H9 (cell line): ENCODE measurements at regions not wholly inside any gene's neighbourhood (a gene's known extent, or its start where the extent isn't known, plus 50 kb on each side); places are given as distances from the start of the nearest gene placed in this dataset.

ENCODE experiments used
- DNase-seq: peaks from one replicate; pipeline ENCODE4 v3.0.0-alpha.2; 2017
- H2AFZ ChIP-seq: one replicate; pipeline ENCODE4 v1.6.1; 2013; ENCODE audit warnings: mild to moderate bottlenecking, low read length, control low read depth, moderate library complexity
- H2AK5ac ChIP-seq: 2 replicates; pipeline ENCODE4 v1.6.1; 2013; ENCODE audit warnings: low read length, control low read depth, mixed read lengths; ENCODE audit not compliant: insufficient read length
- H2BK120ac ChIP-seq: one replicate; pipeline ENCODE4 v1.6.1; 2013; ENCODE audit warnings: low read depth, mild to moderate bottlenecking, low read length, control low read depth, inconsistent platforms; ENCODE audit not compliant: poor library complexity, severe bottlenecking
- H2BK12ac ChIP-seq: 2 replicates; pipeline ENCODE4 v1.6.1; 2013; ENCODE audit warnings: low read length, control low read depth, mixed read lengths, low read depth; ENCODE audit not compliant: insufficient read length
- H2BK15ac ChIP-seq: 2 replicates; pipeline ENCODE4 v1.6.1; 2013; ENCODE audit warnings: low read depth, low read length, control low read depth
- H2BK20ac ChIP-seq: one replicate; pipeline ENCODE4 v1.6.1; 2013; ENCODE audit warnings: low read depth, mild to moderate bottlenecking, low read length, control low read depth, inconsistent platforms; ENCODE audit not compliant: poor library complexity, severe bottlenecking
- H2BK5ac ChIP-seq: 2 replicates; pipeline ENCODE4 v1.6.1; 2013; ENCODE audit warnings: low read length, control low read depth, mixed read lengths; ENCODE audit not compliant: insufficient read length
- H3K14ac ChIP-seq: 2 replicates; pipeline ENCODE4 v1.6.1; 2013; ENCODE audit warnings: low read length, control low read depth; ENCODE audit not compliant: insufficient read depth
- H3K18ac ChIP-seq: 2 replicates; pipeline ENCODE4 v1.6.1; 2013; ENCODE audit warnings: low read depth, mild to moderate bottlenecking, mixed read lengths, low read length, control low read depth; ENCODE audit not compliant: insufficient read length
- H3K23ac ChIP-seq: 2 replicates; pipeline ENCODE4 v1.6.1; 2013; ENCODE audit warnings: low read length, control low read depth, mixed read lengths, low read depth; ENCODE audit not compliant: insufficient read length
- H3K23me2 ChIP-seq: 2 replicates; pipeline ENCODE4 v1.6.1; 2013; ENCODE audit warnings: low read depth, mild to moderate bottlenecking, mixed read lengths, low read length, control low read depth; ENCODE audit not compliant: insufficient read length, poor library complexity, severe bottlenecking
- H3K27ac ChIP-seq: 2 replicates; pipeline ENCODE4 v1.5.1; 2013; ENCODE audit warnings: low read length, control low read depth, mixed read lengths, low read depth; ENCODE audit not compliant: insufficient read length
- H3K27me3 ChIP-seq: 2 replicates; pipeline ENCODE4 v1.6.1; 2013; ENCODE audit warnings: low read length, control low read depth, inconsistent platforms; ENCODE audit not compliant: insufficient read depth
- H3K4ac ChIP-seq: 2 replicates; pipeline ENCODE4 v1.6.1; 2013; ENCODE audit warnings: low read depth, mild to moderate bottlenecking, control low read depth, inconsistent platforms, low read length, moderate library complexity
- H3K4me1 ChIP-seq: 2 replicates; pipeline ENCODE4 v1.6.1; 2013; ENCODE audit warnings: low read length, control low read depth, inconsistent platforms; ENCODE audit not compliant: insufficient read depth
- H3K4me2 ChIP-seq: 2 replicates; pipeline ENCODE4 v1.6.1; 2013; ENCODE audit warnings: low read length, control low read depth, mixed read lengths; ENCODE audit not compliant: insufficient read length, insufficient read depth
- H3K56ac ChIP-seq: 2 replicates; pipeline ENCODE4 v1.6.1; 2013; ENCODE audit warnings: low read depth, mild to moderate bottlenecking, mixed read lengths, low read length, control low read depth; ENCODE audit not compliant: insufficient read length
- H3K79me1 ChIP-seq: 2 replicates; pipeline ENCODE4 v1.6.1; 2013; ENCODE audit warnings: low read depth, mild to moderate bottlenecking, moderate library complexity, low read length, control low read depth, inconsistent platforms; ENCODE audit not compliant: insufficient read depth, poor library complexity, severe bottlenecking
- H3K79me2 ChIP-seq: 2 replicates; pipeline ENCODE4 v1.6.1; 2013; ENCODE audit warnings: low read length, control low read depth, inconsistent platforms; ENCODE audit not compliant: insufficient read depth
- H3K9ac ChIP-seq: 2 replicates; pipeline ENCODE4 v1.6.1; 2013; ENCODE audit warnings: low read length, control low read depth, mixed read lengths; ENCODE audit not compliant: insufficient read length; ENCODE audit errors: extremely low read depth
- H3K9me3 ChIP-seq: one replicate; pipeline ENCODE4 v1.6.1; 2013; ENCODE audit warnings: low read depth, low read length, inconsistent platforms; ENCODE audit not compliant: control insufficient read depth
- H3T11ph ChIP-seq: one replicate; pipeline ENCODE4 v1.6.1; 2013; ENCODE audit warnings: mild to moderate bottlenecking, low read length, control low read depth, inconsistent platforms
- H4K20me1 ChIP-seq: one replicate; pipeline ENCODE4 v1.6.1; 2013; ENCODE audit not compliant: control insufficient read depth, insufficient read length, insufficient read depth
- H4K5ac ChIP-seq: 2 replicates; pipeline ENCODE4 v1.6.1; 2013; ENCODE audit warnings: low read depth, mild to moderate bottlenecking, mixed read lengths, low read length, control low read depth; ENCODE audit not compliant: insufficient read length
- H4K8ac ChIP-seq: replicated peaks from 2 replicates; pipeline ENCODE4 v1.6.1; 2013; ENCODE audit warnings: low read length, control low read depth, mixed read lengths, low read depth; ENCODE audit not compliant: insufficient read length
- H4K91ac ChIP-seq: 2 replicates; pipeline ENCODE4 v1.6.1; 2013; ENCODE audit warnings: low read depth, mild to moderate bottlenecking, moderate library complexity, mixed read lengths, low read length, control low read depth; ENCODE audit not compliant: insufficient read length
- H3K27ac Mint-ChIP-seq, 3 experiments: 2 replicates in 2 of 3; 3 replicates in 1 of 3; pipeline ENCODE4 v1.8.0; 2020 to 2021; ENCODE audit warnings: mixed read lengths in 3 of 3, mild to moderate bottlenecking in 1 of 3, moderate library complexity in 1 of 3
- H3K27me3 Mint-ChIP-seq: 2 replicates; pipeline ENCODE4 v1.8.0; 2021; ENCODE audit warnings: low read depth, mild to moderate bottlenecking, moderate library complexity, mixed read lengths
- H3K36me3 Mint-ChIP-seq, 3 experiments: 2 replicates in 2 of 3; 3 replicates in 1 of 3; pipeline ENCODE4 v1.8.0; 2020 to 2021; ENCODE audit warnings: low read depth in 3 of 3, mixed read lengths in 3 of 3; ENCODE audit not compliant: insufficient read depth in 1 of 3
- H3K4me1 Mint-ChIP-seq, 2 experiments: 2 replicates each; pipeline ENCODE4 v1.8.0; 2020; ENCODE audit warnings: mixed read lengths in 2 of 2
- H3K4me3 Mint-ChIP-seq, 2 experiments: 2 replicates in 1 of 2; 3 replicates in 1 of 2; pipeline ENCODE4 v1.8.0; 2020 to 2021; ENCODE audit warnings: mild to moderate bottlenecking in 2 of 2, mixed read lengths in 2 of 2, moderate library complexity in 1 of 2
- H3K9me3 Mint-ChIP-seq, 2 experiments: 2 replicates in 1 of 2; 3 replicates in 1 of 2; pipeline ENCODE4 v1.8.0; 2020; ENCODE audit warnings: mild to moderate bottlenecking in 2 of 2, mixed read lengths in 2 of 2, moderate library complexity in 1 of 2
- CTCF ChIP-seq: fragments of 200-600 bp; sonication (generic); conservative IDR thresholded peaks from 3 replicates; pipeline ENCODE4 v1.8.0; 2021; ENCODE audit warnings: antibody characterized with exemption, mild to moderate bottlenecking
- WGBS: extraction: QIAGEN DNeasy Blood & Tissue Kit; methylation state at CpG from one replicate; pipeline ENCODE4 v1.1.7; 2013; ENCODE audit warnings: missing lambda C conversion rate, low lambda C conversion rate, mixed read lengths; ENCODE audit not compliant: insufficient read length; ENCODE audit errors: extremely low coverage; 5-methylcytosine and 5-hydroxymethylcytosine counted together

- Mint-ChIP-seq H3K9me3 (peaks cover 5 to 7% of the 10 kb centered on the region in 2 experiments; a peak in 4 of 5 replicates), H3K36me3 (peaks cover 0 to 2% (median 0%) of the 10 kb centered on the region in 3 experiments; a peak in 2 of 7 replicates), H3K4me3 (no peak overlapping the region), H3K4me1 (peaks cover 13 to 16% of the 10 kb centered on the region in 2 experiments), H3K27ac (no peak overlapping the region), H3K27me3 (no peaks in the 10 kb centered on the region; the same call in 1 of the 2 replicates)
- no peak overlapping the region for H4K91ac ChIP-seq
- no peak overlapping the region for H3K18ac ChIP-seq
- H3K9me3 ChIP-seq, result no peaks in the 10 kb centered on the region
- no peak for DNase-seq
- no peak overlapping the region for H4K5ac ChIP-seq
- H2AFZ ChIP-seq, result no peak overlapping the region
- H3K56ac ChIP-seq, result no peak overlapping the region
- no peak overlapping the region for H3K4me2 ChIP-seq
- no peak overlapping the region for H2BK15ac ChIP-seq
- no peak overlapping the region for H3K4ac ChIP-seq
- H2BK120ac ChIP-seq, result no peak overlapping the region
- no CpG with 5 or more reads among the region's 4 CpGs for WGBS
- no peaks in the 10 kb centered on the region for H3K79me2 ChIP-seq
- H3K4me1 ChIP-seq, result peaks cover 9% of the 10 kb centered on the region; the same call in 1 of the 2 replicates
- no peaks in the 10 kb centered on the region for H3K23me2 ChIP-seq
- H3K23ac ChIP-seq, result no peak overlapping the region
- H3K27me3 ChIP-seq, result no peaks in the 10 kb centered on the region
- no peak for TF ChIP-seq CTCF
- no peak overlapping the region for H2BK12ac ChIP-seq
- no peak overlapping the region for H2AK5ac ChIP-seq
- no peak overlapping the region for H3T11ph ChIP-seq
- no peaks in the 10 kb centered on the region for H3K79me1 ChIP-seq
- no peak overlapping the region for H3K27ac ChIP-seq
- H2BK5ac ChIP-seq, result no peak overlapping the region
- H3K14ac ChIP-seq, result no peak overlapping the region
- H3K9ac ChIP-seq, result no peak overlapping the region
- H4K8ac ChIP-seq, result no peak overlapping the region
- no peaks in the 10 kb centered on the region for H4K20me1 ChIP-seq
- no peak overlapping the region for H2BK20ac ChIP-seq
Observed at GRCh38 chr9:86828631-86829030, 118.7 kb downstream of the GAS1 start.
